Trophoblast cell (in vitro differentiated cells and primary cell): ENCODE measurements at regions not wholly inside any gene's neighbourhood (a gene's known extent, or its start where the extent isn't known, plus 50 kb on each side); places are given as distances from the start of the nearest gene placed in this dataset.

Source experiments
- DNase-seq, 2 donors: peaks; one replicate each; pipeline ENCODE4 v3.0.0-alpha.2; 2016
- H2AFZ ChIP-seq: 2 replicates; pipeline ENCODE4 v1.6.1; 2013; ENCODE audit warnings: low read length, moderate library complexity, mild to moderate bottlenecking; ENCODE audit not compliant: insufficient read depth, poor library complexity
- H2AK5ac ChIP-seq: 2 replicates; pipeline ENCODE4 v1.6.1; 2013; ENCODE audit warnings: mild to moderate bottlenecking, low read length
- H2BK120ac ChIP-seq: 2 replicates; pipeline ENCODE4 v1.6.1; 2013; ENCODE audit warnings: low read length, mild to moderate bottlenecking, moderate library complexity; ENCODE audit not compliant: insufficient read depth, poor library complexity
- H2BK12ac ChIP-seq: 2 replicates; pipeline ENCODE4 v1.6.1; 2013; ENCODE audit warnings: mild to moderate bottlenecking, low read length, moderate library complexity
- H2BK5ac ChIP-seq: 2 replicates; pipeline ENCODE4 v1.6.1; 2013; ENCODE audit warnings: low read length, low read depth, moderate library complexity, mild to moderate bottlenecking; ENCODE audit not compliant: poor library complexity
- H3K14ac ChIP-seq: 2 replicates; pipeline ENCODE4 v1.6.1; 2013; ENCODE audit warnings: mild to moderate bottlenecking, low read length
- H3K18ac ChIP-seq: 2 replicates; pipeline ENCODE4 v1.6.1; 2013; ENCODE audit warnings: mild to moderate bottlenecking, low read length
- H3K23ac ChIP-seq: 2 replicates; pipeline ENCODE4 v1.6.1; 2013; ENCODE audit warnings: low read length
- H3K27ac ChIP-seq: 2 replicates; pipeline ENCODE4 v1.5.1; 2013; ENCODE audit warnings: low read depth, mild to moderate bottlenecking, inconsistent platforms, low read length, moderate library complexity
- H3K27me3 ChIP-seq: 2 replicates; pipeline ENCODE4 v1.6.1; 2013; ENCODE audit warnings: inconsistent platforms, mild to moderate bottlenecking, low read length, moderate library complexity; ENCODE audit not compliant: insufficient read depth
- H3K36me3 ChIP-seq, 2 experiments: 1 replicate in 1 of 2; 2 replicates in 1 of 2; pipeline ENCODE4 v1.6.1; 2013; ENCODE audit warnings: low read length in 2 of 2, mild to moderate bottlenecking in 2 of 2, moderate library complexity in 1 of 2; ENCODE audit not compliant: insufficient read depth in 2 of 2, control insufficient read depth in 1 of 2
- H3K4ac ChIP-seq: 2 replicates; pipeline ENCODE4 v1.6.1; 2013; ENCODE audit warnings: low read depth, mild to moderate bottlenecking, low read length, moderate library complexity
- H3K4me1 ChIP-seq, 2 experiments: 1 replicate in 1 of 2; 2 replicates in 1 of 2; pipeline ENCODE4 v1.6.1; 2013; ENCODE audit warnings: low read length in 2 of 2, mild to moderate bottlenecking in 2 of 2, moderate library complexity in 1 of 2; ENCODE audit not compliant: insufficient read depth in 2 of 2, control insufficient read depth in 1 of 2
- H3K4me2 ChIP-seq: 2 replicates; pipeline ENCODE4 v1.6.1; 2013; ENCODE audit warnings: inconsistent platforms, mild to moderate bottlenecking, low read length, moderate library complexity
- H3K4me3 ChIP-seq: 2 replicates; pipeline ENCODE4 v1.5.1; 2013; ENCODE audit warnings: mild to moderate bottlenecking, low read depth, low read length, inconsistent platforms
- H3K79me1 ChIP-seq: one replicate; pipeline ENCODE4 v1.6.1; 2013; ENCODE audit warnings: low read length
- H3K79me2 ChIP-seq: 2 replicates; pipeline ENCODE4 v1.6.1; 2013; ENCODE audit warnings: low read length, mild to moderate bottlenecking; ENCODE audit not compliant: control insufficient read depth, insufficient read depth, poor library complexity
- H3K9ac ChIP-seq: 2 replicates; pipeline ENCODE4 v1.6.1; 2013; ENCODE audit warnings: mild to moderate bottlenecking, low read length
- H3K9me3 ChIP-seq: 2 replicates; pipeline ENCODE4 v1.6.1; 2013; ENCODE audit warnings: low read depth, mild to moderate bottlenecking, control low read depth, inconsistent platforms, low read length; ENCODE audit not compliant: insufficient read depth
- H4K12ac ChIP-seq: 2 replicates; pipeline ENCODE4 v1.6.1; 2013; ENCODE audit warnings: low read depth, mild to moderate bottlenecking, low read length, moderate library complexity
- H4K8ac ChIP-seq: 2 replicates; pipeline ENCODE4 v1.6.1; 2013; ENCODE audit warnings: low read depth, mild to moderate bottlenecking, low read length, moderate library complexity
- H4K91ac ChIP-seq: one replicate; pipeline ENCODE4 v1.6.1; 2013; ENCODE audit warnings: low read depth, mild to moderate bottlenecking, low read length, moderate library complexity
- WGBS: extraction: QIAGEN DNeasy Blood & Tissue Kit; methylation state at CpG from one replicate; pipeline ENCODE4 v1.1.7; 2013; ENCODE audit warnings: missing lambda C conversion rate; ENCODE audit not compliant: insufficient read length, insufficient coverage; ENCODE audit errors: extremely low coverage; 5-methylcytosine and 5-hydroxymethylcytosine counted together

- Histone ChIP-seq H2AK5ac (no peak overlapping the region), H3K79me1 (no peaks in the 10 kb centered on the region), H3K18ac (no peak overlapping the region), H2BK5ac (no peak overlapping the region), H3K4me1 (no peaks in the 10 kb centered on the region), H2AFZ (no peak overlapping the region), H3K36me3 (no peaks in the 10 kb centered on the region), H3K23ac (no peak overlapping the region), H3K79me2 (no peaks in the 10 kb centered on the region), H3K27me3 (no peaks in the 10 kb centered on the region), H3K9me3 (no peaks in the 10 kb centered on the region), H4K91ac (no peak overlapping the region), H3K14ac (no peak overlapping the region), H3K4me2 (no peak overlapping the region), H4K8ac (no peak overlapping the region), H2BK120ac (no peak overlapping the region), H3K4ac (no peak overlapping the region), H3K9ac (no peak overlapping the region), H2BK12ac (no peak overlapping the region), H3K4me3 (no peak overlapping the region), H3K27ac (no peak overlapping the region), H4K12ac (no peak overlapping the region)
- peak; percentile 10 to 16 for DNase-seq
- WGBS = no CpG with 5 or more reads among the region's 49 CpGs
Observed at GRCh38 chr13:57286511-57287098, 119.6 kb downstream of the PRR20E start.

GRCh38 chr13:57302604-57303003 is 135.6 kb downstream of the PRR20E start:
- Histone ChIP-seq H3K14ac (no peak overlapping the region), H3K27ac (no peak overlapping the region), H3K4me3 (no peak overlapping the region), H3K9ac (no peak overlapping the region), H2BK12ac (no peak overlapping the region), H3K23ac (no peak overlapping the region), H3K9me3 (no peaks in the 10 kb centered on the region), H4K91ac (no peak overlapping the region), H4K8ac (no peak overlapping the region), H3K4me2 (no peak overlapping the region), H3K4ac (no peak overlapping the region), H3K4me1 (peaks cover 0 to 3% of the 10 kb centered on the region in 2 experiments), H3K18ac (no peak overlapping the region), H2AK5ac (no peak overlapping the region), H3K36me3 (no peaks in the 10 kb centered on the region), H2BK120ac (no peak overlapping the region), H2BK5ac (no peak overlapping the region), H3K27me3 (no peaks in the 10 kb centered on the region), H2AFZ (no peak overlapping the region), H3K79me1 (no peaks in the 10 kb centered on the region), H4K12ac (no peak overlapping the region), H3K79me2 (no peaks in the 10 kb centered on the region)
- WGBS = no CpG with 5 or more reads among the region's 1 CpG
- DNase-seq = no peak

DNA sequence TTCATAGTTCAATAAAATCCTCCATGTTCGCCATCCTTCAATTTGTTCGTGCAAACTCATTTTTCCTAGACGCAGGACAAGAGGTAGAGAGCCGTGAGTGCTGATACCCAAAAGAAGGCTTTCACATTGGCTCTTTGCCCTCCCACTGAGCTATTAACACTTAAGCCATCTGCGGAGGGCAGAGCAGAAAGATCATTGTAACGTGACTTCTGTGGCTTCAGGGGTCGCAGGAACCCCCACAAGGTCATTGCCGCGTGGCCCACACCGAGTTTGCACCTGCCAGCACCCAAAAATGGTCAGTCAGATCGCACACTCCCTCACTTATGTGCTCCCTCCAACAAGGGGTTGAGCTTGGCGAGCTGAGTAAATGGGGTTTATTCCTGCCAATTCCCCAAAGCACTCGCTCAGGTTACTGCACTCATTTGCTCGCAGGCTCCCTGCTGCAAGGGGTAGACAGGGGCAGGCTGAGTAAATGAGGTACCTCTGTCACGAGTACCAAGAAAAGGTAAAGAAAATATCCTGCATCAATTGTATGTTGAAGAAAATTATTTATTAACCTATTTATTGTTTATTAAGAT is 144.1 kb downstream of the PRR20E start:
- Histone ChIP-seq H4K8ac (peak overlapping the region; percentile 16), H3K9me3 (no peaks in the 10 kb centered on the region), H3K79me2 (no peaks in the 10 kb centered on the region), H3K23ac (no peak overlapping the region), H3K14ac (no peak overlapping the region), H4K91ac (no peak overlapping the region), H3K4ac (no peak overlapping the region), H3K27me3 (no peaks in the 10 kb centered on the region), H3K4me1 (peaks cover 6 to 8% of the 10 kb centered on the region in 2 experiments), H4K12ac (peak overlapping the region; percentile 26), H3K4me2 (no peak overlapping the region), H3K4me3 (peak overlapping the region; percentile 30), H2AK5ac (no peak overlapping the region), H3K27ac (no peak overlapping the region), H3K9ac (no peak overlapping the region), H3K79me1 (peaks cover 2% of the 10 kb centered on the region), H3K18ac (no peak overlapping the region), H2BK5ac (no peak overlapping the region), H3K36me3 (no peaks in the 10 kb centered on the region), H2AFZ (peak overlapping the region; percentile 78), H2BK12ac (peak overlapping the region; percentile 71), H2BK120ac (no peak overlapping the region)
- WGBS = no CpG with 5 or more reads among the region's 15 CpGs
- DNase-seq = no peak

DNA sequence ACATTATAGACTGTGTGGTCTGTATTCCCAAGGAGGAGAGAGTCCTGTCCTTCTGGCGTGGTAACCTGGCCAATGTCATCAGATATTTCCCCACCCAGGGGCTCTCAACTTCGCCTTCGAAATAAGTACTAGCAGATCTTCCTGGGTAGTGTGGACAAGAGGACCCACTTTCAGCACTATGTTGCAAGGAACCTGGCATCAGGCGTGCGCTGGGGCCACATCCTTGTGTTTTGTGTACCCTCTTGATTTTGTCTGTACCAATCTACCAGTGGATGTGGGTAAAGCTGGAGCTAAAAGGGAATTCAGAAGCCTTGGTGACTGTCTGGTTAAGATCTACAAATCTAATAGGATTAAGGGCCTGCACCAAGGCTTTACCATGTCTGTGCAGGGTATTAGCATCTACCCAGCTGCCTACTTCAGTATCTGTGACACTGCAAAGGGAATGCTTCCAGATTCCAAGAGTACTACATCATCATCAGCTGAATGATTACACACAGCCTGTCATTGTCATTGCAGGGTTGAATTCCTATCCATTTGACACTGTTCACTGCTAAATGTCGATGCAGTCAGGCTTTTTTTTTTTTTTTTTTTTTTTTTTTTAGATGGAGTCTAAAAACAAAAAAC is 148.0 kb downstream of the PRR20E start:
- peak overlapping the region; percentile 62 for H2BK12ac ChIP-seq
- H4K12ac ChIP-seq = no peak overlapping the region
- H3K4me2 ChIP-seq = no peak overlapping the region
- H3K36me3 ChIP-seq = no peaks in the 10 kb centered on the region
- H3K27me3 ChIP-seq = no peaks in the 10 kb centered on the region
- WGBS = no CpG with 5 or more reads among the region's 6 CpGs
- H3K79me2 ChIP-seq = no peaks in the 10 kb centered on the region
- H3K79me1 ChIP-seq = peaks cover 2% of the 10 kb centered on the region
- no peak overlapping the region for H2BK120ac ChIP-seq
- no peak overlapping the region for H3K27ac ChIP-seq
- no peak overlapping the region for H3K18ac ChIP-seq
- H3K9ac ChIP-seq = no peak overlapping the region
- no peak overlapping the region for H4K91ac ChIP-seq
- H2AK5ac ChIP-seq = no peak overlapping the region
- no peak overlapping the region for H4K8ac ChIP-seq
- H3K14ac ChIP-seq = no peak overlapping the region
- H3K9me3 ChIP-seq = no peaks in the 10 kb centered on the region
- DNase-seq = peak in 1 of 2 donors; percentile 46
- peaks cover 6 to 8% of the 10 kb centered on the region in 2 experiments for H3K4me1 ChIP-seq
- no peak overlapping the region for H3K4me3 ChIP-seq
- H2BK5ac ChIP-seq = no peak overlapping the region
- no peak overlapping the region for H2AFZ ChIP-seq
- H3K23ac ChIP-seq = no peak overlapping the region
- H3K4ac ChIP-seq = no peak overlapping the region
